ENCODE measurements at regions not wholly inside any gene's neighbourhood (a gene's known extent, or its start where the extent isn't known, plus 50 kb on each side); places are given as distances from the start of the nearest gene placed in this dataset.

DNA sequence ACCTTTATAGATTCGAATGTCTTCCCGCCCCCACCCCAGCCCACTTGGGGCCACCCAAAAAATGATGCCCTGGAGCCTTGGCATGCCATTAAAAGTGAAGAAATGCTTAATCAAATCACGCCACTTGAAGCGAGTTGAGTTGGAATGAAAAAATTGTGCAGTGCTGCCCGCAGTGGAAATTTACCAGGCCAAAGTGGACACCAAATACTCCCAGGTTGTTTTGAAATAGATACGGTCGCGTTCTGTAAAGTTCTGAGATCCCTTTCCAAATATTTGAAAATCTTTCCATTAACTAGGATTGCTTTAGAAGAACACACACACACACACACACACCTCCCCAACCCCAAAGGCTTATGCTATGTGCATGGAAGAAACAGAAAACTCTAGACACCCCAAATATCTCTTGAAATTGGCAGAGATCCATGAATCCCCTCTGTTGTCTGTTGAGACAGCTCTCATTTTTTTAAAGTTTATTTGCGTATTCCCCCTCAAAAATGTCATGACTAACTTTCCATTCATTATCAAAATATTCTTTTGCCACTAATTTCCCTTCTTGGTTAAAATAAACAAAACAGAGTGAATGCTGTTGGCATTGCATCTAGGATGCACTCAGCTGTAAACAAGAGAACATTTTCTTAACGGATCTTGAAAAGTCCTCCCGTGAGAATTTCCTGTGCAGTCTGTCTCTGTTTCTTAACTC is 142.3 kb upstream of the KCNE2 start:
- no peaks in the 10 kb centered on the region for H3K27me3 Mint-ChIP-seq (ENCODE audit: low read depth)
- H3K36me3 Mint-ChIP-seq (ENCODE audit: low read depth), result no peaks in the 10 kb centered on the region
- H3K4me1 Mint-ChIP-seq, result peaks cover 6% of the 10 kb centered on the region
- TF ChIP-seq, protein P1, sequence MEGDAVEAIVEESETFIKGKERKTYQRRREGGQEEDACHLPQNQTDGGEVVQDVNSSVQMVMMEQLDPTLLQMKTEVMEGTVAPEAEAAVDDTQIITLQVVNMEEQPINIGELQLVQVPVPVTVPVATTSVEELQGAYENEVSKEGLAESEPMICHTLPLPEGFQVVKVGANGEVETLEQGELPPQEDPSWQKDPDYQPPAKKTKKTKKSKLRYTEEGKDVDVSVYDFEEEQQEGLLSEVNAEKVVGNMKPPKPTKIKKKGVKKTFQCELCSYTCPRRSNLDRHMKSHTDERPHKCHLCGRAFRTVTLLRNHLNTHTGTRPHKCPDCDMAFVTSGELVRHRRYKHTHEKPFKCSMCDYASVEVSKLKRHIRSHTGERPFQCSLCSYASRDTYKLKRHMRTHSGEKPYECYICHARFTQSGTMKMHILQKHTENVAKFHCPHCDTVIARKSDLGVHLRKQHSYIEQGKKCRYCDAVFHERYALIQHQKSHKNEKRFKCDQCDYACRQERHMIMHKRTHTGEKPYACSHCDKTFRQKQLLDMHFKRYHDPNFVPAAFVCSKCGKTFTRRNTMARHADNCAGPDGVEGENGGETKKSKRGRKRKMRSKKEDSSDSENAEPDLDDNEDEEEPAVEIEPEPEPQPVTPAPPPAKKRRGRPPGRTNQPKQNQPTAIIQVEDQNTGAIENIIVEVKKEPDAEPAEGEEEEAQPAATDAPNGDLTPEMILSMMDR (conservative IDR thresholded peaks at IDR 0.05), result no peak
- no peak overlapping the region for H3K27ac Mint-ChIP-seq (ENCODE audit: unreplicated experiment)
- no peak overlapping the region for H3K4me3 Mint-ChIP-seq
- H3K9me3 Mint-ChIP-seq, result no peaks in the 10 kb centered on the region
- DNase-seq (ENCODE audit: low read depth, low spot score), result no peak

- Mint-ChIP-seq H3K36me3 (ENCODE audit: low read depth) (no peaks in the 10 kb centered on the region), H3K27me3 (ENCODE audit: low read depth) (no peaks in the 10 kb centered on the region), H3K27ac (ENCODE audit: unreplicated experiment) (no peak overlapping the region), H3K9me3 (no peaks in the 10 kb centered on the region), H3K4me1 (peaks cover 5% of the 10 kb centered on the region), H3K4me3 (no peak overlapping the region)
- TF ChIP-seq, protein P1 (conservative IDR thresholded peaks at IDR 0.05), result no peak
- DNase-seq (ENCODE audit: low read depth, low spot score), result no peak
Observed at GRCh38 chr21:34222031-34222335, 141.8 kb upstream of the KCNE2 start.

GRCh38 chr21:34223376-34223775 is 140.4 kb upstream of the KCNE2 start:
- no peak overlapping the region for H3K4me3 Mint-ChIP-seq
- H3K27ac Mint-ChIP-seq (ENCODE audit: unreplicated experiment), result no peak overlapping the region
- no peak for DNase-seq (ENCODE audit: low read depth, low spot score)
- no peaks in the 10 kb centered on the region for H3K27me3 Mint-ChIP-seq (ENCODE audit: low read depth)
- H3K36me3 Mint-ChIP-seq (ENCODE audit: low read depth), result no peaks in the 10 kb centered on the region
- peaks cover 5% of the 10 kb centered on the region for H3K4me1 Mint-ChIP-seq
- TF ChIP-seq, protein P1 (conservative IDR thresholded peaks at IDR 0.05), result no peak
- H3K9me3 Mint-ChIP-seq, result no peaks in the 10 kb centered on the region

- no peaks in the 10 kb centered on the region for H3K36me3 Mint-ChIP-seq (ENCODE audit: low read depth)
- TF ChIP-seq, protein P1 (conservative IDR thresholded peaks at IDR 0.05), result no peak
- no peaks in the 10 kb centered on the region for H3K4me1 Mint-ChIP-seq
- H3K9me3 Mint-ChIP-seq, result no peaks in the 10 kb centered on the region
- H3K27me3 Mint-ChIP-seq (ENCODE audit: low read depth), result no peaks in the 10 kb centered on the region
- H3K27ac Mint-ChIP-seq (ENCODE audit: unreplicated experiment), result no peak overlapping the region
- H3K4me3 Mint-ChIP-seq, result no peak overlapping the region
- no peak for DNase-seq (ENCODE audit: low read depth, low spot score)
Observed at GRCh38 chr21:34227386-34227852, 136.4 kb upstream of the KCNE2 start.

DNA sequence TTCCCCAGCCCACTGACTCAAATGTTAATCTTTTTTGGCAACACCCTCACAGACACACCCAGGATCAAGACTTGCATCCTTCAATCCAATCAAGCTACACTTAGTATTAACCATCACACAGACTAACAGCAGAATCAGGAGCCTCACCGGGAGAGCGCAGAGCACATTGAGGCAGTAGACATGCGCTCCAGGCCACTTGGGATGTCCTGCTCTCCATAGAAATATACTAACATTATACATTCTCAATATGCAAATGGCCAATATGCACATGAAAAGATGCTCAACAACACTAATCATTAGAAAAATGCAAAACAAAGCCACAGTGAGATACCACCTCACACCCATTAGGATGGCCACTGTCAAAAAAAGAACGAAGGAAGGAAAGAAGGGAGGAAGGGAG is 135.0 kb upstream of the KCNE2 start:
- Mint-ChIP-seq H3K9me3 (no peaks in the 10 kb centered on the region), H3K27ac (ENCODE audit: unreplicated experiment) (peak overlapping the region; percentile 52), H3K4me3 (no peak overlapping the region), H3K4me1 (no peaks in the 10 kb centered on the region), H3K27me3 (ENCODE audit: low read depth) (no peaks in the 10 kb centered on the region), H3K36me3 (ENCODE audit: low read depth) (no peaks in the 10 kb centered on the region)
- TF ChIP-seq, protein P1 (conservative IDR thresholded peaks at IDR 0.05), result no peak
- DNase-seq (ENCODE audit: low read depth, low spot score), result no peak

Measured in neural crest cell (in vitro differentiated cells).